Osteocyte (in vitro differentiated cells): ENCODE measurements at regions not wholly inside any gene's neighbourhood (a gene's known extent, or its start where the extent isn't known, plus 50 kb on each side); places are given as distances from the start of the nearest gene placed in this dataset.

Experiments used
- DNase-seq: peaks from one replicate; pipeline ENCODE4 v3.0.0; 2021; ENCODE audit warnings: mixed read lengths; ENCODE audit not compliant: unreplicated experiment; ENCODE audit errors: extremely low spot score
- H3K27ac Mint-ChIP-seq: one replicate; pipeline ENCODE4 v1.8.0; 2021; ENCODE audit warnings: mild to moderate bottlenecking, mixed read lengths; ENCODE audit not compliant: unreplicated experiment
- H3K27me3 Mint-ChIP-seq: one replicate; pipeline ENCODE4 v1.8.0; 2021; ENCODE audit warnings: mixed read lengths; ENCODE audit not compliant: unreplicated experiment
- H3K36me3 Mint-ChIP-seq: one replicate; pipeline ENCODE4 v1.8.0; 2021; ENCODE audit warnings: mixed read lengths; ENCODE audit not compliant: unreplicated experiment
- H3K4me1 Mint-ChIP-seq: one replicate; pipeline ENCODE4 v1.8.0; 2021; ENCODE audit warnings: mixed read lengths; ENCODE audit not compliant: unreplicated experiment
- H3K4me3 Mint-ChIP-seq: one replicate; pipeline ENCODE4 v1.8.0; 2021; ENCODE audit warnings: mild to moderate bottlenecking, moderate library complexity, mixed read lengths; ENCODE audit not compliant: unreplicated experiment
- H3K9me3 Mint-ChIP-seq: one replicate; pipeline ENCODE4 v1.8.0; 2021; ENCODE audit warnings: mixed read lengths; ENCODE audit not compliant: unreplicated experiment
- TF ChIP-seq, protein P1 (sequence below): fragments of 200-600 bp; sonication (generic); IDR thresholded peaks from 2 replicates; pipeline ENCODE4 v1.5.0; 2021; ENCODE audit warnings: antibody characterized with exemption, mild to moderate bottlenecking, moderate library complexity

DNA sequence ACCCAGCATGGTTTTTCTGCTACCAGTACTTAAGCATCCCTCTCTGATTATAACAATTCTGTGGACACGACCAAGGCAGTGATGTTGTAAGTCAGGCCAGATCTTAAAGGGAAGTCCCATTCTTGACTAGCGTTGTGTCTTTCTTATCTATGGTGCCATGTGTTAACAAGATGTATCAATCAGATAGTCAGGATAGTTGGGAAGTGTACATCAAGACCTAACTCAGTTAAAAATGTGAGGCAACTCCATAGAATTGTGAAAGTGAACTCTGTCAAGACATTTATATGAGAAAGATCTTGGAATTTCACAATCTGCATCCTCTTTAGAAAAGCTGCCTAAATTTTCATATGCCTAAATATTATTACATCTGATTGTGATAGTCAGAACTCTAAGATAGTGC, 341.7 kb upstream of the SEMA3D start:
- Mint-ChIP-seq H3K36me3 (no peaks in the 10 kb centered on the region), H3K4me3 (no peak overlapping the region), H3K4me1 (peaks cover 17% of the 10 kb centered on the region), H3K9me3 (peaks cover 5% of the 10 kb centered on the region), H3K27ac (no peak overlapping the region), H3K27me3 (no peaks in the 10 kb centered on the region)
- DNase-seq, result no peak
- TF ChIP-seq, protein P1, sequence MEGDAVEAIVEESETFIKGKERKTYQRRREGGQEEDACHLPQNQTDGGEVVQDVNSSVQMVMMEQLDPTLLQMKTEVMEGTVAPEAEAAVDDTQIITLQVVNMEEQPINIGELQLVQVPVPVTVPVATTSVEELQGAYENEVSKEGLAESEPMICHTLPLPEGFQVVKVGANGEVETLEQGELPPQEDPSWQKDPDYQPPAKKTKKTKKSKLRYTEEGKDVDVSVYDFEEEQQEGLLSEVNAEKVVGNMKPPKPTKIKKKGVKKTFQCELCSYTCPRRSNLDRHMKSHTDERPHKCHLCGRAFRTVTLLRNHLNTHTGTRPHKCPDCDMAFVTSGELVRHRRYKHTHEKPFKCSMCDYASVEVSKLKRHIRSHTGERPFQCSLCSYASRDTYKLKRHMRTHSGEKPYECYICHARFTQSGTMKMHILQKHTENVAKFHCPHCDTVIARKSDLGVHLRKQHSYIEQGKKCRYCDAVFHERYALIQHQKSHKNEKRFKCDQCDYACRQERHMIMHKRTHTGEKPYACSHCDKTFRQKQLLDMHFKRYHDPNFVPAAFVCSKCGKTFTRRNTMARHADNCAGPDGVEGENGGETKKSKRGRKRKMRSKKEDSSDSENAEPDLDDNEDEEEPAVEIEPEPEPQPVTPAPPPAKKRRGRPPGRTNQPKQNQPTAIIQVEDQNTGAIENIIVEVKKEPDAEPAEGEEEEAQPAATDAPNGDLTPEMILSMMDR, result no peak

- Mint-ChIP-seq H3K27me3 (no peaks in the 10 kb centered on the region), H3K9me3 (peaks cover 5% of the 10 kb centered on the region), H3K36me3 (no peaks in the 10 kb centered on the region), H3K4me3 (no peak overlapping the region), H3K4me1 (peaks cover 31% of the 10 kb centered on the region), H3K27ac (no peak overlapping the region)
- TF ChIP-seq, protein P1, result no peak
- no peak for DNase-seq
Measured at GRCh38 chr7:85525676-85526075, 338.8 kb upstream of the SEMA3D start.

- H3K27me3 Mint-ChIP-seq, result no peaks in the 10 kb centered on the region
- H3K36me3 Mint-ChIP-seq, result no peaks in the 10 kb centered on the region
- TF ChIP-seq, protein P1, result no peak
- H3K4me1 Mint-ChIP-seq, result peaks cover 22% of the 10 kb centered on the region
- no peak for DNase-seq
- no peak overlapping the region for H3K4me3 Mint-ChIP-seq
- H3K9me3 Mint-ChIP-seq, result no peaks in the 10 kb centered on the region
- no peak overlapping the region for H3K27ac Mint-ChIP-seq
Measured at GRCh38 chr7:85522070-85522469, 335.2 kb upstream of the SEMA3D start.

DNA sequence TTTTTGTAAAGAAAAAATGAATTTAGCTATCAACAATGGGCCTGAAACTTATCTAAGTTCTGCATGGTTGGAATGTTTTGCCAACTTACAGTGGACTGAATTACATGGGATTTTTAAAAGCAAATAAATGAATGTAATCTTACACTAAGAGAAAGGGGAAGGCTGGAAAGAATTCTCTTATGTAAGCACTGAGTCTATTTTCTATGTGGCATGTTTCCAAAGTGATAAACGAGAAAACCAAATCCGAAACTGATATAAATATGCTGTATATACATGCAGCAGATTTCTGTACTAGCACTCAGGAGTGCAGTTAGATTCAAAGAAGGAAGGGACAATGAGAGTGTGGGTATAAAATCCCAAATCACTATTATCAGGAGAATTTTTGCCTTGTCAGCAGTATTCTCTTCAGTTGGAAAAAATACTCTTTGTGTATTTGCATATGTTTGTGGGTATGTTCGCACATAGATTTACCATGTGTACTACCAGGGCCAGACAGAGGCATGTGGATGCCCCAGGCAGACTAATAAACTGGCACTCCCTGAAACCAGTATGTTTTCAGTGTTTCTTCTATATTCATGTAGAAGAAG, 334.3 kb upstream of the SEMA3D start:
- H3K36me3 Mint-ChIP-seq, result no peaks in the 10 kb centered on the region
- TF ChIP-seq, protein P1, result no peak
- H3K27me3 Mint-ChIP-seq, result no peaks in the 10 kb centered on the region
- peak overlapping the region; percentile 20 for H3K4me3 Mint-ChIP-seq
- DNase-seq, result no peak
- peak overlapping the region; percentile 64 for H3K27ac Mint-ChIP-seq
- H3K4me1 Mint-ChIP-seq, result peaks cover 22% of the 10 kb centered on the region
- peaks cover 1% of the 10 kb centered on the region for H3K9me3 Mint-ChIP-seq

GRCh38 chr7:85520175-85520574, 333.3 kb upstream of the SEMA3D start:
- H3K36me3 Mint-ChIP-seq, result no peaks in the 10 kb centered on the region
- H3K4me1 Mint-ChIP-seq, result peaks cover 19% of the 10 kb centered on the region
- no peak overlapping the region for H3K4me3 Mint-ChIP-seq
- H3K27me3 Mint-ChIP-seq, result no peaks in the 10 kb centered on the region
- DNase-seq, result no peak
- H3K9me3 Mint-ChIP-seq, result peaks cover 5% of the 10 kb centered on the region
- TF ChIP-seq, protein P1, result no peak
- no peak overlapping the region for H3K27ac Mint-ChIP-seq
